ENCODE measurements at regions not wholly inside any gene's neighbourhood (a gene's known extent, or its start where the extent isn't known, plus 50 kb on each side); places are given as distances from the start of the nearest gene placed in this dataset.

- TF ChIP-seq CTCF (IDR thresholded peaks at IDR 0.05; ENCODE audit: insufficient read depth, low read length, poor library complexity, severe bottlenecking) (no peak), EZH2phosphoT487 (conservative IDR thresholded peaks at IDR 0.05; ENCODE audit: low read length) (no peak)
These were observed 922.2 kb downstream of the SORCS1 start for GRCh38 chr10:106242301-106242700.
